Heart left ventricle (tissue), 13 donors: ENCODE measurements at regions not wholly inside any gene's neighbourhood (a gene's known extent, or its start where the extent isn't known, plus 50 kb on each side); places are given as distances from the start of the nearest gene placed in this dataset.

Experiments used
- POLR2A ChIP-seq, 2 donors: fragments of 450-650 bp; IDR thresholded peaks; one replicate each; pipeline ENCODE4 v1.6.1; 2017; ENCODE audit warnings: antibody characterized with exemption in 2 of 2, mild to moderate bottlenecking in 2 of 2, moderate library complexity in 2 of 2
- TF ChIP-seq, protein P1 (sequence below), 12 donors: fragments of 200-600 bp; sonication (generic) in 4 of 12; IDR thresholded peaks; one replicate each; pipeline versions ENCODE4 v1.5.0 to v1.8.0; 2018 to 2022; ENCODE audit warnings: antibody characterized with exemption in 12 of 12, mild to moderate bottlenecking in 5 of 12
- donor health status: ischemic (EF 13 %, LVEDD 7.1; RV severe dilation, severe dysfunction).
- donor health status: DM: no; HTN: yes; CAD: no.
- donor health status: DM: no; HTN: no; CAD: no.
- donor health status: ischemic (EF 25% LVEDD 6.9; RV normal size, moderate dysfunction).
- donor health status: ischemic (EF 25% LVEDD 5.7; RV mildly dilated, moderate dysfunction).
- donor health status: ischemic (EF 35%, LVEDD 5.7; RV mildly dilated, moderate dysfunction).
- donor health status: nonischemic (EF 11% LVEDD 7.7; RV severe dilation, severe dysfunction).
- donor health status: DM: yes; HTN: yes; CAD: no.
- donor health status: PGD.
- donor health status: ischemic (EF 29% LVEDD 5.4; RV normal size, mild dysfunction).
- donor health status: nonischemic (EF 23%, LVEDD 6.1; RV moderate dilation, normal function).

DNA sequence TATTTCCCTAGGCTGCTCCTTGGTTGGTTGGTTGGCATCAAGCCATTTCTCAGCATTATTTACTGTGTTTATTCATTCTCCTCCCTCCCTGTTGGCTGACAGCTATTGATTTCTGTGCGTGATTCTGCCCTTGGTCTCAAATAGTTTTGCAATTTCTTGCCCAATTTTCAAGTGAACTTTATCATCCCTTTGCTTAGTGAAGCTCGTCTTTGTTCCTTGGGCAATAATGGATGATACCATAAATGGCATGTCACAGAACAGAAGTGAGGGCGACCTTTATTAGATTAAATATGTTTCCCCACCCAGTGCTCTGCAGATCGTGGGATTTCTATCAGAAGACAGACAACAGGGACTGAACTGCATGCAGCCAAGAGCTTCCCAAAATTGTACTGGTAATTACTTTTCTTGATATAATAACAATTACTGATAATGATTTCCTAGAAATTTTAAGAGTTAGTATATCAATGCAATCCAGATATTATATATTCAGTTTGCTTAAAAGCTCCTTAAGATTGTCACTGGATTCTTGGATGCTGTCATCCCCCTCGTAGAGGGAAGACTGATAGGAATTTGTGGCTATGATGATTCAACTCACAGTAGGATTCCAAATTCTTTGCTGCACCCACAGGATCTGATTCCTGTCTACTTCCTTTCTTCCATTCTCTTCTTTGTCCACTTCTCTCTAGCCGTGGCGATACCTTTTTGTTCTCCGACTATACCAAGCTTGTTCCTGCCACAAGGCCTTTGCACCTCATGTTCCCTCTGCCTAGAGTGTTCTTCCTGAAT is 122.1 kb upstream of the KAZN start:
- TF ChIP-seq, protein P1, sequence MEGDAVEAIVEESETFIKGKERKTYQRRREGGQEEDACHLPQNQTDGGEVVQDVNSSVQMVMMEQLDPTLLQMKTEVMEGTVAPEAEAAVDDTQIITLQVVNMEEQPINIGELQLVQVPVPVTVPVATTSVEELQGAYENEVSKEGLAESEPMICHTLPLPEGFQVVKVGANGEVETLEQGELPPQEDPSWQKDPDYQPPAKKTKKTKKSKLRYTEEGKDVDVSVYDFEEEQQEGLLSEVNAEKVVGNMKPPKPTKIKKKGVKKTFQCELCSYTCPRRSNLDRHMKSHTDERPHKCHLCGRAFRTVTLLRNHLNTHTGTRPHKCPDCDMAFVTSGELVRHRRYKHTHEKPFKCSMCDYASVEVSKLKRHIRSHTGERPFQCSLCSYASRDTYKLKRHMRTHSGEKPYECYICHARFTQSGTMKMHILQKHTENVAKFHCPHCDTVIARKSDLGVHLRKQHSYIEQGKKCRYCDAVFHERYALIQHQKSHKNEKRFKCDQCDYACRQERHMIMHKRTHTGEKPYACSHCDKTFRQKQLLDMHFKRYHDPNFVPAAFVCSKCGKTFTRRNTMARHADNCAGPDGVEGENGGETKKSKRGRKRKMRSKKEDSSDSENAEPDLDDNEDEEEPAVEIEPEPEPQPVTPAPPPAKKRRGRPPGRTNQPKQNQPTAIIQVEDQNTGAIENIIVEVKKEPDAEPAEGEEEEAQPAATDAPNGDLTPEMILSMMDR (IDR thresholded peaks at IDR 0.05) = no peak
- TF ChIP-seq POLR2A (IDR thresholded peaks at IDR 0.05) = no peak
